ENCODE measurements at regions not wholly inside any gene's neighbourhood (a gene's known extent, or its start where the extent isn't known, plus 50 kb on each side); places are given as distances from the start of the nearest gene placed in this dataset.

GRCh38 chr6:150651808-150652470 is 52.3 kb downstream of the PLEKHG1 start:
- DNase-seq = no peak

- no peak for DNase-seq
Observed at GRCh38 chr6:150652848-150653613, 53.3 kb downstream of the PLEKHG1 start.

- DNase-seq = no peak
Observed at GRCh38 chr6:150654608-150655007, 54.9 kb downstream of the PLEKHG1 start.

- DNase-seq = no peak
Observed at GRCh38 chr6:150656156-150656555, 56.5 kb downstream of the PLEKHG1 start.

- DNase-seq = no peak
Observed at GRCh38 chr6:150658421-150658820, 58.7 kb downstream of the PLEKHG1 start.

GRCh38 chr6:150659046-150659763 is 59.5 kb downstream of the PLEKHG1 start:
- no peak for DNase-seq

- no peak for DNase-seq
Observed at GRCh38 chr6:150661216-150662007, 61.7 kb downstream of the PLEKHG1 start.

GRCh38 chr6:150662814-150663213 is 63.1 kb downstream of the PLEKHG1 start:
- DNase-seq = no peak

GRCh38 chr6:150664091-150664490 is 64.4 kb downstream of the PLEKHG1 start:
- DNase-seq = no peak

- no peak for DNase-seq
Observed at GRCh38 chr6:150666071-150666470, 66.4 kb downstream of the PLEKHG1 start.

GRCh38 chr6:150667359-150667758 is 67.7 kb downstream of the PLEKHG1 start:
- no peak for DNase-seq

GRCh38 chr6:150667977-150668716 is 68.5 kb downstream of the PLEKHG1 start:
- DNase-seq = no peak

GRCh38 chr6:150668900-150669302 is 69.2 kb downstream of the PLEKHG1 start:
- DNase-seq = no peak

GRCh38 chr6:150670311-150670710 is 70.6 kb downstream of the PLEKHG1 start:
- DNase-seq = no peak

- no peak for DNase-seq
Observed at GRCh38 chr6:150672800-150673199, 73.1 kb downstream of the PLEKHG1 start.

GRCh38 chr6:150673720-150674346 is 74.1 kb downstream of the PLEKHG1 start:
- DNase-seq = no peak

GRCh38 chr6:150676344-150676743 is 76.7 kb downstream of the PLEKHG1 start:
- no peak for DNase-seq

GRCh38 chr6:150676772-150677171 is 77.1 kb downstream of the PLEKHG1 start:
- no peak for DNase-seq

- no peak for DNase-seq
Observed at GRCh38 chr6:150680510-150680909, 80.8 kb downstream of the PLEKHG1 start.

- DNase-seq = no peak
Observed at GRCh38 chr6:150681578-150682395, 82.1 kb downstream of the PLEKHG1 start.

- no peak for DNase-seq
Observed at GRCh38 chr6:150683320-150683719, 83.6 kb downstream of the PLEKHG1 start.

Measured in bone marrow (tissue), 2 donors.